GM18951 (cell line): ENCODE measurements at regions not wholly inside any gene's neighbourhood (a gene's known extent, or its start where the extent isn't known, plus 50 kb on each side); places are given as distances from the start of the nearest gene placed in this dataset.

ENCODE experiments used
- POLR2A ChIP-seq: IDR thresholded peaks from 4 replicates; pipeline ENCODE4 v1.6.1; 2011; ENCODE audit warnings: mild to moderate bottlenecking; ENCODE audit not compliant: insufficient read length, insufficient read depth; ENCODE audit errors: extremely low read depth
- in situ Hi-C: fragments of 300-500 bp; cut with MboI; formaldehyde crosslinking; loops from one replicate; pipeline ENCODE4 v1.12.0; 2022; ENCODE audit warnings: low sequenced_read_pairs, mixed read lengths, inconsistent platforms; ENCODE audit not compliant: unreplicated experiment

GRCh38 chr9:126088336-126088735 lies 238.3 kb upstream of the MVB12B start:
- in situ Hi-C loops = no loop called here

GRCh38 chr9:126089789-126090188 lies 236.8 kb upstream of the MVB12B start:
- no peak for TF ChIP-seq POLR2A

More at GRCh38 chr9:126088336-126088735, 238.3 kb upstream of the MVB12B start:
- TF ChIP-seq POLR2A = no peak

GRCh38 chr9:126093771-126094170 lies 232.9 kb upstream of the MVB12B start:
- in situ Hi-C loops = no loop called here
- no peak for TF ChIP-seq POLR2A

More at GRCh38 chr9:126089789-126090188, 236.8 kb upstream of the MVB12B start:
- in situ Hi-C loops = no loop called here

- no peak for TF ChIP-seq POLR2A
- in situ Hi-C loops = no loop called here
Observed at GRCh38 chr9:126095546-126096190, 231.0 kb upstream of the MVB12B start.

GRCh38 chr9:126096340-126096739 lies 230.3 kb upstream of the MVB12B start:
- in situ Hi-C loops = no loop called here
- TF ChIP-seq POLR2A = no peak

- in situ Hi-C loops = no loop called here
- no peak for TF ChIP-seq POLR2A
Observed at GRCh38 chr9:126097679-126098078, 228.9 kb upstream of the MVB12B start.

- TF ChIP-seq POLR2A = no peak
- in situ Hi-C loops = no loop called here
Observed at GRCh38 chr9:126106404-126106803, 220.2 kb upstream of the MVB12B start.

- no peak for TF ChIP-seq POLR2A
- in situ Hi-C loops = no loop called here
Observed at GRCh38 chr9:126107693-126108092, 218.9 kb upstream of the MVB12B start.

GRCh38 chr9:126108240-126108639 lies 218.4 kb upstream of the MVB12B start:
- in situ Hi-C loops = no loop called here
- TF ChIP-seq POLR2A = no peak

GRCh38 chr9:126109575-126109974 lies 217.1 kb upstream of the MVB12B start:
- in situ Hi-C loops = no loop called here
- TF ChIP-seq POLR2A = no peak

GRCh38 chr9:126111556-126111955 lies 215.1 kb upstream of the MVB12B start:
- in situ Hi-C loops = no loop called here
- no peak for TF ChIP-seq POLR2A

- TF ChIP-seq POLR2A = no peak
- in situ Hi-C loops = no loop called here
Observed at GRCh38 chr9:126112135-126112720, 214.4 kb upstream of the MVB12B start.

- no peak for TF ChIP-seq POLR2A
- in situ Hi-C loops = no loop called here
Observed at GRCh38 chr9:126113176-126113575, 213.5 kb upstream of the MVB12B start.

- in situ Hi-C loops = no loop called here
- no peak for TF ChIP-seq POLR2A
Observed at GRCh38 chr9:126113756-126114408, 212.7 kb upstream of the MVB12B start.
